Lower leg skin (tissue), 4 donors: ENCODE measurements at regions not wholly inside any gene's neighbourhood (a gene's known extent, or its start where the extent isn't known, plus 50 kb on each side); places are given as distances from the start of the nearest gene placed in this dataset.

Experiments
- DNase-seq, 2 donors: peaks; one replicate each; pipeline ENCODE4 v3.0.0-alpha.2; 2019; ENCODE audit warnings: low spot score in 2 of 2
- H3K4me3 ChIP-seq: fragments of 200-600 bp; sonication (generic); 2 replicates; pipeline ENCODE4 v1.5.1; 2017; ENCODE audit warnings: mild to moderate bottlenecking, low read depth; ENCODE audit not compliant: poor library complexity, severe bottlenecking
- CTCF ChIP-seq, 3 donors: fragments of 450-650 bp; IDR thresholded peaks; one replicate each; pipeline ENCODE4 v1.5.1; 2016; ENCODE audit warnings: antibody characterized with exemption in 3 of 3, mild to moderate bottlenecking in 3 of 3, moderate library complexity in 2 of 3
- POLR2A ChIP-seq, 2 donors: fragments of 450-650 bp; IDR thresholded peaks; one replicate each; pipeline ENCODE4 v1.6.1; 2016 to 2017; ENCODE audit warnings: antibody characterized with exemption in 2 of 2, mild to moderate bottlenecking in 1 of 2, moderate library complexity in 1 of 2
- WGBS, 2 donors: methylation state at CpG; one replicate each; pipeline ENCODE4 v1.1.5; 2018; 5-methylcytosine and 5-hydroxymethylcytosine counted together
- intact Hi-C: fragments of 100-400 bp; cut with DNase I; formaldehyde crosslinking; loops from one replicate; pipeline ENCODE4 v1.15.0; 2023; ENCODE audit warnings: low total_unique reads

GRCh38 chr4:3831529-3832150 is 65.5 kb downstream of the ADRA2C start:
- WGBS, 2 donors = 68 to 73% methylated on average over 10 to 14 of the region's 14 CpGs
- DNase-seq = no peak
- H3K4me3 ChIP-seq = no peak overlapping the region
- intact Hi-C loops = no loop called here
- TF ChIP-seq CTCF (IDR thresholded peaks at IDR 0.05) = no peak
- no peak for TF ChIP-seq POLR2A (IDR thresholded peaks at IDR 0.05)

GRCh38 chr4:3832536-3833220 is 66.5 kb downstream of the ADRA2C start:
- WGBS, 2 donors = 64 to 71% methylated on average over 12 of the region's 12 CpGs
- no peak for DNase-seq
- intact Hi-C loops = no loop called here
- H3K4me3 ChIP-seq = no peak overlapping the region
- TF ChIP-seq CTCF (IDR thresholded peaks at IDR 0.05) (no peak), POLR2A (IDR thresholded peaks at IDR 0.05) (no peak)

- TF ChIP-seq POLR2A (IDR thresholded peaks at IDR 0.05) (no peak), CTCF (IDR thresholded peaks at IDR 0.05) (no peak)
- WGBS, 2 donors = 87 to 92% methylated on average over 18 of the region's 18 CpGs
- no peak for DNase-seq
Measured at GRCh38 chr4:3833326-3833989, 67.3 kb downstream of the ADRA2C start.

DNA sequence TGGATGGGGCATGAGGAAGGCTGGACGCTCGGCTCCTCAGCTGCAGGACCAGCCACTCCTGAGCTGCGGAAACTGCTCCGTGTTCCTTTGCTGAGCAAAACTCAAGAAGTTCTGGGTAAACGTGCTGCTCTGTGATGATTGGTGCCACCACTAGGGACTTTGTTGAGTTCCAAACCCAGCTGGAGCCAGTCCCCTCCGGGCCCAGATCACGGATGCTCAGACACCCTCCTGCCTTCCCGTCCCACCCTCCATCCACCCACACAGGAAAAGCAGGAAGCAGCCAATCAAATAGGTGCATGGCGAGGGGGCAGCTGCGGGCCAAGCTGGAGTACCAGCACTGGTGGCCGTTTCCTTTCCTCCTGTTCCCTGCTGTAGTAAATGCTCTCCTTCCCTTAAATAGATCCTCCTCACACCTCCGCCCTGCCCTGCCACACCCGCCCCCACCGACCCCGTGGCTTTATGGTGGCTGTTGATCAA is 68.0 kb downstream of the ADRA2C start:
- DNase-seq = no peak
- WGBS, 2 donors = 17 to 20% methylated on average over 15 of the region's 15 CpGs
- TF ChIP-seq CTCF (IDR thresholded peaks at IDR 0.05) = no peak
- TF ChIP-seq POLR2A (IDR thresholded peaks at IDR 0.05) = no peak
- H3K4me3 ChIP-seq = no peak overlapping the region
- intact Hi-C loops = no loop called here

More at GRCh38 chr4:3833326-3833989, 67.3 kb downstream of the ADRA2C start:
- intact Hi-C loops = no loop called here
- no peak overlapping the region for H3K4me3 ChIP-seq

DNA sequence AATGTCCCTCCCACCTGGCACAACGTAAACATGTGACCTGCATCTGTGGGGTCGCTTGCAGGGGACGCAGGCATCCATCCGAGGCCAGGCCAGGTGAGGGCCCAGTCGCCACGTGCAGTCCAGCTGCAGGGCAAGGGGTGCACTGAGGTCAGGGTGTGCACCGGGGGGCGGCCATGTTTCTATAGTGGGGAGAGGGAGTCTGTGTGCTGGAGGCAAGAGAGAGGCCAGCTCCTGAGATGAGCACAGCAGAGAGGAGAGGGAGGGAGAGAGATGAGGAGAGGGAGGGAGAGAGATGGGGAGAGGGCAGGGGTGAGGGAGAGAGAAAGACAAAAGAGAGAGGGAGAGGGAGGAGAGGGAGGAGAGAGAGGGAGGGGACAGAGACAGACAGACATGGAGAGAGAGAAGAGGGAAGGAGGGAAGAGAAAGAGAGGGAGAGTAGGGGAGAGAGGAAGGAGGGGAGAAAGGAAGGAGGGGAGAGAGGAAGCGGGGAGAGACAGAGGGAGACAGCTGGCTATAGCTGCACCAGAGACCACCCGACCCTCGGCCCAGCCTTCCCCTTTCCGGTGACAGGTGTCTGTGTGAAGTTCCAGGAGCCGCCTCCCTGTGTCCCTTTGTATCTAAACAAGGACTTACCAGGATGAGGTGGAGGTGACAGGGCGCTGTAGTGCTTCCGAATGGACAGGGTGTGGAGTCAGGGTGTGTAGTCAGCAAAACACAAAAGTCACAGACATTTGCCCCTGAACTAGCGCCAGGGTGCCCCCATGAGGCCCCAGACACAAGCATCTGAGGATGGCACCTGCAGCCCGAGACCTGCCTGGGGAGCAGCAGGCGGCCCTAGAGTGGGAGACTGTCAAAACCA is 68.7 kb downstream of the ADRA2C start:
- H3K4me3 ChIP-seq = no peak overlapping the region
- no peak for TF ChIP-seq CTCF (IDR thresholded peaks at IDR 0.05)
- TF ChIP-seq POLR2A (IDR thresholded peaks at IDR 0.05) = no peak
- 33 to 43% methylated on average over 18 of the region's 18 CpGs for WGBS, 2 donors
- intact Hi-C loops = no loop called here
- DNase-seq = no peak
